ENCODE measurements at regions not wholly inside any gene's neighbourhood (a gene's known extent, or its start where the extent isn't known, plus 50 kb on each side); places are given as distances from the start of the nearest gene placed in this dataset.

- DNase-seq = no peak
Observed at GRCh38 chr18:41009926-41010325, 945.1 kb upstream of the PIK3C3 start.

- no peak for DNase-seq
Observed at GRCh38 chr18:41004324-41004723, 950.7 kb upstream of the PIK3C3 start.

GRCh38 chr18:40995529-40995928 is 959.5 kb upstream of the PIK3C3 start:
- no peak for DNase-seq

GRCh38 chr18:40993363-40993762 is 961.7 kb upstream of the PIK3C3 start:
- DNase-seq = no peak

GRCh38 chr18:40987581-40987980 is 967.5 kb upstream of the PIK3C3 start:
- DNase-seq = no peak

GRCh38 chr18:40985436-40985835 is 969.6 kb upstream of the PIK3C3 start:
- DNase-seq = no peak

GRCh38 chr18:40984856-40985255 is 970.2 kb upstream of the PIK3C3 start:
- DNase-seq = no peak

- DNase-seq = no peak
Observed at GRCh38 chr18:40983835-40984234, 971.2 kb upstream of the PIK3C3 start.

GRCh38 chr18:40980171-40980570 is 974.9 kb upstream of the PIK3C3 start:
- no peak for DNase-seq

- no peak for DNase-seq
Observed at GRCh38 chr18:40976050-40976449, 979.0 kb upstream of the PIK3C3 start.

- DNase-seq = no peak
Observed at GRCh38 chr18:40974448-40974847, 980.6 kb upstream of the PIK3C3 start.

- no peak for DNase-seq
Observed at GRCh38 chr18:40962784-40963183, 992.2 kb upstream of the PIK3C3 start.

GRCh38 chr18:40957533-40958070 is 997.4 kb upstream of the PIK3C3 start:
- DNase-seq = no peak

GRCh38 chr18:40956213-40956612 is 998.8 kb upstream of the PIK3C3 start:
- DNase-seq = no peak

GRCh38 chr18:40955351-40955750 is 999.7 kb upstream of the PIK3C3 start:
- no peak for DNase-seq

GRCh38 chr18:40949114-40949950 is 1005.7 kb upstream of the PIK3C3 start:
- no peak for DNase-seq

- no peak for DNase-seq
Observed at GRCh38 chr18:40944576-40944975, 1010.5 kb upstream of the PIK3C3 start.

GRCh38 chr18:40939656-40940515 is 1015.1 kb upstream of the PIK3C3 start:
- no peak for DNase-seq

- DNase-seq = no peak
Observed at GRCh38 chr18:40938615-40939014, 1016.4 kb upstream of the PIK3C3 start.

- DNase-seq = no peak
Observed at GRCh38 chr18:40937386-40937785, 1017.6 kb upstream of the PIK3C3 start.

- no peak for DNase-seq
Observed at GRCh38 chr18:40935423-40935822, 1019.6 kb upstream of the PIK3C3 start.

- DNase-seq = no peak
Observed at GRCh38 chr18:40932862-40933261, 1022.2 kb upstream of the PIK3C3 start.

GRCh38 chr18:40930211-40930882 is 1024.7 kb upstream of the PIK3C3 start:
- DNase-seq = no peak

All from T1000 (cell line).